CD14-positive monocyte (primary cell): ENCODE measurements at regions not wholly inside any gene's neighbourhood (a gene's known extent, or its start where the extent isn't known, plus 50 kb on each side); places are given as distances from the start of the nearest gene placed in this dataset.
"Not testable (repeated sequence)": the region's sequence is repeated elsewhere in the genome, so short reads cannot be mapped to it uniquely, and the experiment has no call there.

Experiments used
- DNase-seq, 3 donors: peaks; one replicate each; pipeline ENCODE4 v3.0.0-alpha.2; 2011 to 2022
- H2AFZ ChIP-seq: 2 replicates; pipeline ENCODE4 v1.6.0; 2012; ENCODE audit warnings: mild to moderate bottlenecking, low read depth, low read length, inconsistent platforms; ENCODE audit not compliant: insufficient read depth, poor library complexity, severe bottlenecking
- H3K27ac ChIP-seq, 2 donors: 1 replicate in 1 of 2; 2 replicates in 1 of 2; pipeline ENCODE4 v1.5.1; 2012 to 2013; ENCODE audit warnings: low read length in 2 of 2, control low read depth in 1 of 2, inconsistent platforms in 1 of 2, low read depth in 1 of 2, mild to moderate bottlenecking in 1 of 2
- H3K27me3 ChIP-seq, 2 donors: one replicate each; pipeline versions ENCODE4 v1.6.0 to v1.6.1; 2011 to 2013; ENCODE audit warnings: low read length in 2 of 2; ENCODE audit not compliant: control insufficient read depth in 2 of 2, insufficient read depth in 2 of 2
- H3K36me3 ChIP-seq, 2 donors: replicated peaks in 1 of 2; 1 replicate in 1 of 2; 2 replicates in 1 of 2; pipeline versions ENCODE4 v1.5.1 to v1.6.1; 2012 to 2013; ENCODE audit warnings: low read length in 2 of 2, control low read depth in 1 of 2, inconsistent platforms in 1 of 2, mild to moderate bottlenecking in 1 of 2; ENCODE audit not compliant: insufficient read depth in 2 of 2, control insufficient read depth in 1 of 2
- H3K4me1 ChIP-seq, 2 donors: 1 replicate in 1 of 2; 2 replicates in 1 of 2; pipeline versions ENCODE4 v1.5.1 to v1.6.1; 2012 to 2013; ENCODE audit warnings: low read length in 2 of 2, control low read depth in 1 of 2, inconsistent platforms in 1 of 2, mild to moderate bottlenecking in 1 of 2, moderate library complexity in 1 of 2; ENCODE audit not compliant: insufficient read depth in 2 of 2, control insufficient read depth in 1 of 2
- H3K4me2 ChIP-seq: replicated peaks from 2 replicates; pipeline ENCODE3; 2012; ENCODE audit warnings: low read length, moderate library complexity, mild to moderate bottlenecking; ENCODE audit not compliant: poor library complexity, severe bottlenecking; ENCODE audit errors: extremely low read depth
- H3K4me3 ChIP-seq, 3 experiments: fragments of 200-600 bp in 1 of 3; sonication (generic) in 1 of 3; replicated peaks in 1 of 3; 1 replicate in 2 of 3; 2 replicates in 1 of 3; pipeline ENCODE4 v1.5.1; 2011 to 2013; ENCODE audit warnings: low read length in 3 of 3, mild to moderate bottlenecking in 3 of 3, control low read depth in 2 of 3, low read depth in 2 of 3, inconsistent platforms in 1 of 3, moderate library complexity in 1 of 3
- H3K79me2 ChIP-seq: 2 replicates; pipeline ENCODE4 v1.6.0; 2012; ENCODE audit warnings: mild to moderate bottlenecking, control low read depth, inconsistent platforms, low read length, moderate library complexity; ENCODE audit not compliant: insufficient read depth
- H3K9ac ChIP-seq: 2 replicates; pipeline ENCODE4 v1.6.0; 2017; ENCODE audit warnings: low read length, mild to moderate bottlenecking; ENCODE audit not compliant: insufficient read depth, poor library complexity, severe bottlenecking
- H3K9me3 ChIP-seq, 2 donors: replicated peaks in 1 of 2; 1 replicate in 1 of 2; 2 replicates in 1 of 2; pipeline versions ENCODE4 v1.5.1 to v1.6.1; 2012 to 2013; ENCODE audit warnings: low read length in 2 of 2, control low read depth in 1 of 2; ENCODE audit not compliant: control insufficient read depth in 1 of 2, insufficient read depth in 1 of 2
- H4K20me1 ChIP-seq: 2 replicates; pipeline ENCODE4 v1.6.0; 2012; ENCODE audit warnings: mild to moderate bottlenecking, low read length, control low read depth, moderate library complexity; ENCODE audit not compliant: insufficient read depth
- H3K27ac Mint-ChIP-seq, 7 donors: one replicate each; pipeline ENCODE4 v1.8.0; 2020; ENCODE audit warnings: mild to moderate bottlenecking in 7 of 7, mixed read lengths in 7 of 7, moderate library complexity in 6 of 7, inconsistent platforms in 2 of 7
- H3K27me3 Mint-ChIP-seq, 3 donors: one replicate each; pipeline ENCODE4 v1.8.0; 2021 to 2022; ENCODE audit warnings: low read depth in 3 of 3, mild to moderate bottlenecking in 3 of 3, mixed read lengths in 3 of 3, moderate library complexity in 3 of 3, inconsistent platforms in 1 of 3
- H3K36me3 Mint-ChIP-seq, 2 donors: one replicate each; pipeline ENCODE4 v1.8.0; 2020; ENCODE audit warnings: mixed read lengths in 2 of 2, inconsistent platforms in 1 of 2, mild to moderate bottlenecking in 1 of 2
- H3K4me1 Mint-ChIP-seq: one replicate; pipeline ENCODE4 v1.8.0; 2020; ENCODE audit warnings: mild to moderate bottlenecking, mixed read lengths
- H3K4me3 Mint-ChIP-seq, 2 donors: one replicate each; pipeline ENCODE4 v1.8.0; 2020; ENCODE audit warnings: mild to moderate bottlenecking in 2 of 2, mixed read lengths in 2 of 2, moderate library complexity in 1 of 2
- H3K9me3 Mint-ChIP-seq, 7 donors: one replicate each; pipeline ENCODE4 v1.8.0; 2020 to 2022; ENCODE audit warnings: mixed read lengths in 7 of 7, mild to moderate bottlenecking in 6 of 7, moderate library complexity in 6 of 7, inconsistent platforms in 2 of 7
- CTCF ChIP-seq: fragments of 200-600 bp; IDR thresholded peaks from one replicate; pipeline ENCODE4 v1.8.0; 2022; ENCODE audit warnings: antibody characterized with exemption, mild to moderate bottlenecking
- WGBS: methylation state at CpG from one replicate; pipeline ENCODE4 v1.1.5; 2013; ENCODE audit warnings: missing lambda C conversion rate; ENCODE audit not compliant: insufficient coverage; 5-methylcytosine and 5-hydroxymethylcytosine counted together
- intact Hi-C, 2 donors: fragments of 100-400 bp; cut with micrococcal nuclease; formaldehyde crosslinking; loops; one replicate each; pipeline versions ENCODE4 v1.15.0 to v1.15.1; 2023

- Histone ChIP-seq H3K27me3 (no peaks in the 10 kb centered on the region), H3K4me3 (no peak overlapping the region)
- WGBS: 80% methylated on average over 2 of the region's 7 CpGs
Measured at GRCh38 chr17:11170881-11171280, 70.1 kb upstream of the SHISA6 start.

GRCh38 chr17:11151818-11152425, 89.1 kb upstream of the SHISA6 start:
- Histone ChIP-seq H3K9me3 (peaks cover 4 to 9% of the 10 kb centered on the region in 2 donors), H3K9ac (no peak overlapping the region), H2AFZ (no peak overlapping the region), H3K4me3 (no peak overlapping the region), H3K4me2 (no peak overlapping the region), H3K27ac (no peak overlapping the region), H3K79me2 (no peaks in the 10 kb centered on the region), H4K20me1 (no peaks in the 10 kb centered on the region), H3K4me1 (no peaks in the 10 kb centered on the region), H3K27me3 (no peaks in the 10 kb centered on the region), H3K36me3 (no peaks in the 10 kb centered on the region)
- peaks cover 0 to 14% (median 4%) of the 10 kb centered on the region in 7 donors for H3K9me3 Mint-ChIP-seq
- no peaks in the 10 kb centered on the region for H3K36me3 Mint-ChIP-seq
- intact Hi-C loops: no loop called here
- TF ChIP-seq CTCF: no peak
- no peak overlapping the region for H3K4me3 Mint-ChIP-seq
- peaks cover 0 to 4% (median 2%) of the 10 kb centered on the region in 3 donors for H3K27me3 Mint-ChIP-seq
- no peak overlapping the region for H3K27ac Mint-ChIP-seq
- H3K4me1 Mint-ChIP-seq: no peaks in the 10 kb centered on the region
- 100% methylated on average over 2 of the region's 8 CpGs for WGBS
- DNase-seq: no peak

More at GRCh38 chr17:11170881-11171280, 70.1 kb upstream of the SHISA6 start:
- no peaks in the 10 kb centered on the region for H3K36me3 Mint-ChIP-seq
- no peak overlapping the region for H3K27ac ChIP-seq
- H3K9me3 ChIP-seq: peaks cover 5 to 10% of the 10 kb centered on the region in 2 donors
- no peak for TF ChIP-seq CTCF
- peaks cover 0 to 2% (median 1%) of the 10 kb centered on the region in 3 donors for H3K27me3 Mint-ChIP-seq
- H4K20me1 ChIP-seq: no peaks in the 10 kb centered on the region
- no peak overlapping the region for H2AFZ ChIP-seq
- H3K4me2 ChIP-seq: no peak overlapping the region
- no peak overlapping the region for H3K4me3 Mint-ChIP-seq
- peaks cover 2 to 19% (median 14%) of the 10 kb centered on the region in 7 donors for H3K9me3 Mint-ChIP-seq
- H3K4me1 ChIP-seq: no peaks in the 10 kb centered on the region
- no peak overlapping the region for H3K27ac Mint-ChIP-seq
- H3K4me1 Mint-ChIP-seq: no peaks in the 10 kb centered on the region
- no peaks in the 10 kb centered on the region for H3K79me2 ChIP-seq
- DNase-seq: no peak
- no peaks in the 10 kb centered on the region for H3K36me3 ChIP-seq
- intact Hi-C loops: no loop called here
- H3K9ac ChIP-seq: no peak overlapping the region

- H3K9me3 Mint-ChIP-seq, H3K9me3 ChIP-seq, H4K20me1 ChIP-seq, H3K27ac ChIP-seq, H3K4me3 Mint-ChIP-seq, H3K27ac Mint-ChIP-seq, H3K9ac ChIP-seq, H3K36me3 Mint-ChIP-seq, H3K4me1 Mint-ChIP-seq, H3K79me2 ChIP-seq, H3K4me1 ChIP-seq, intact Hi-C loops, H3K4me3 ChIP-seq, H3K27me3 ChIP-seq, H3K4me2 ChIP-seq, H3K36me3 ChIP-seq, H3K27me3 Mint-ChIP-seq, H2AFZ ChIP-seq, DNase-seq: not testable (repeated sequence)
- 94% methylated on average over 8 of the region's 19 CpGs for WGBS
Measured at GRCh38 chr17:11150906-11151511, 90.0 kb upstream of the SHISA6 start.
